Hematopoietic multipotent progenitor cell treated with erythropoietin and hydrocortisone succinate and interleukin-3 and kit ligand, for 4 days (in vitro differentiated cells): ENCODE measurements at regions not wholly inside any gene's neighbourhood (a gene's known extent, or its start where the extent isn't known, plus 50 kb on each side); places are given as distances from the start of the nearest gene placed in this dataset.

Experiments
- DNase-seq: peaks from one replicate; pipeline ENCODE4 v3.0.0-alpha.2; 2015

- DNase-seq: no peak
Observed at GRCh38 chr4:71938776-71939175, 93.0 kb upstream of the NPFFR2 start.

DNA sequence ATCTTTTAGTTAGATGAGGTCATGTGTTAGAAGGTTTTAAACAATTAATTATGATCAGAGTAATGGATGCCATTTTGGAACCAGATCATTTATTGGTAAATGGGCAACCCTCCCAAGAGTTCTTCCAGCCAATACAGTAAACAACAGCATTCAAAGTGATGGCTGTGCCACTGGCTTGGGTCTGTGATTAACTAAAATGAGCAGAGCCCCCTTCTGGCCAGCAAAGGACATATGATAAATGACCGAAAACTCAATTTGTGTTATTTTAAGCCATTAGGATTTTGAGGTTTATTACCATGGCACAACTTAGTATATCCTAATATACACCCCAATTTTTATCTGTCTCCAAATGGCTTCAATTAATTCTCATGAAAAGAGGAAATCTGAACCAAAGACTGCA lies 90.8 kb upstream of the NPFFR2 start:
- DNase-seq: peak; percentile 61

DNA sequence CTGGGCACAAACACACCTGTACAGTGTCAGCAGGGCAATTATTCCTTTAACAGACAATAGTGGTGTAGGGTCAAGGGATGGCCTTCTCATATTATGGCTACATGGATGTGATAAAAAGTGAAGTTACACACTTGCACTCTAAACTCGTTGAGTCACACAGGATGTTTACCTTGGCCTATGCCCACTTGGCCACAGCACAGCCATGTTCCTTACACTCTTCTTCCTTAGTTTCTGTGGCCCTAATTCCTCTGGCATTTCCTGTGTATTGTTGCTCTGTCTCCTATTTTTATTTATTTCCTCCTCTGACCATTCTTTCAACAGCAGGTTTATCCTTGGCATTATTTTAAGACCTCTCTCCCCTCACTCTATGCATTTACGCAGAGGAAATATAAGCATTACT lies 86.8 kb upstream of the NPFFR2 start:
- DNase-seq: no peak

DNA sequence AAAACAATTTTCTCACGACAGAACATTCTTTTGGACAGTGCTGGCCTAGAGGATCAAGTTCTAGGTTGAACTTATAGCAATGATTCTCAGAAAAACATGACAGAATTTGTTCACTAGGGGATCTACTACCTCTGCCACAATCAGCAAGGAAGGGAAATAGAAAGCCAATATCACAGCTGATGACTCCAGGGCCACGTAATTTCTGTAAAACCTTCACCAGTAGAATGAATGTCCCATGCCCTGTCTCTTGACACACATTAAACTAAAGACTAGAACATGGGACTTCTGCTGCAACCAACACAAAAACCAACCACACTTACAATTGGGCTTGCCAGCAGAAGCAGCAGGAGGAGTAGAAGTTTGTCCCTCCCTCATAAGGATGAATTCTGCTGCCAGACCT lies 86.0 kb upstream of the NPFFR2 start:
- DNase-seq: no peak

DNA sequence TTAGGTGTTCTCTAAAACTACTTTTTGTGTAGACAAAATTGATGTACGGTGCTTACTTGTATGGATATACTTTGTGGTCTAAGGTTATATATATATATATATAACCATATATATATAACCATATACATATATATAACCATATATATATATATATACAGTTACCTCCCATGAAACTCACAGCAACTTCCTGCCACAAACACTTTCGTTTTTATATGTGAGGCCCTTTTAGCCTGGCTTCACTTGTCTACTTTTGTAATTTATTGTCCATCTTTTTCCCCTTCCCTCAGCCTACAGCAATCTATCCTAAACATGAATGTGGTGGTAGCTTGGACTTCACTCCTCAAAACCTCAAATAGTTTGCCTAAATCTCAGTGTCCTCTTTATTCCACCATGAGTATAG lies 72.8 kb upstream of the NPFFR2 start:
- DNase-seq: no peak

GRCh38 chr4:71962622-71963264 lies 69.1 kb upstream of the NPFFR2 start:
- no peak for DNase-seq

GRCh38 chr4:71974681-71975080 lies 57.1 kb upstream of the NPFFR2 start:
- DNase-seq: no peak

DNA sequence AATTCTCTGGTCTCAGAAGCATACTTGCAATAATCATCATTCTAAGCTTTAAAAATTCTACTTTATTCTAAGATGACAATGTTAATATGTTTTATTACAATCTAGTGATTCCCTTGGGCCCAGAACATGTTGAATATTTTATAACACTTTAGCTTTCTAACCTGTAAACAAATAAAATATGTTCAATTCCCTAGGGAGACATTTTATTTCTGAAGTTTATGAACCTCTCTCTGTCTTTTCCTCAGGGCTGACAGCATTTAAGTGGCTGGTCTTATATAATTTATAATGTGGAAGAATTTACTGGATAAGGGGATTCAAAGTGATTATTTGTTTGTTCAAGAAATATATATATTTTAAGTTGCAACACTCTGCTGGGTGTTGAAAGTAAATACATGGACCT lies 55.3 kb upstream of the NPFFR2 start:
- no peak for DNase-seq

GRCh38 chr4:71978210-71978835 lies 53.5 kb upstream of the NPFFR2 start:
- DNase-seq: peak; percentile 1

DNA sequence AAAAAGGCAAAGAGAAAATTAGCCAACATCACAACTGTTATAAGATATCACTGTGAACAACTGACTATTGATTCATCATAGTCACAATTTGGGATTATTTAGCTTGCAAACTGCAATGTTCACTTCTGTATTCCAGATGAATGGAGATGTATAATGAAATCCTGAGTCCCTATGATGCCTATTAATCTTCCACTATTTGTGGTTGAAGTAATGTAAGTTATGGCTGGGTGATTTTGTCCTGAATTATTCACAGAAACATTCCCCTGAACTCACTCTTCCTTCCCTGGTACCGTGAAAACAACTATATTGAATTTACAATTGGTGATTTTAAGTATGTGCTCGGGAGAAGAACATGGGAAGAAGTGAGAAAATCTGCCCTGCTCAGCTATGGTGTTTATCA lies 50.8 kb upstream of the NPFFR2 start:
- no peak for DNase-seq
